ES-I3 (cell line): ENCODE measurements at regions not wholly inside any gene's neighbourhood (a gene's known extent, or its start where the extent isn't known, plus 50 kb on each side); places are given as distances from the start of the nearest gene placed in this dataset.

ENCODE experiments used
- H3K36me3 ChIP-seq: 2 replicates; pipeline ENCODE4 v1.6.1; 2013; ENCODE audit warnings: mild to moderate bottlenecking, low read length, control low read depth, moderate library complexity; ENCODE audit not compliant: insufficient read depth
- H3K4me1 ChIP-seq: 2 replicates; pipeline ENCODE4 v1.6.1; 2013; ENCODE audit warnings: mild to moderate bottlenecking, control low read depth, low read length; ENCODE audit not compliant: insufficient read depth
- H3K9ac ChIP-seq: 2 replicates; pipeline ENCODE4 v1.6.1; 2013; ENCODE audit warnings: low read depth, mild to moderate bottlenecking, low read length, moderate library complexity
- H3K9me3 ChIP-seq: 2 replicates; pipeline ENCODE4 v1.6.1; 2013; ENCODE audit warnings: mild to moderate bottlenecking, low read length, moderate library complexity; ENCODE audit not compliant: control insufficient read depth, insufficient read depth

- no peaks in the 10 kb centered on the region for H3K9me3 ChIP-seq
- H3K36me3 ChIP-seq = no peaks in the 10 kb centered on the region
- peaks cover 34% of the 10 kb centered on the region for H3K4me1 ChIP-seq
- H3K9ac ChIP-seq = no peak overlapping the region
Observed at GRCh38 chr5:67417839-67418238, 221.2 kb upstream of the CD180 start.

- H3K4me1 ChIP-seq = peaks cover 34% of the 10 kb centered on the region
- no peaks in the 10 kb centered on the region for H3K9me3 ChIP-seq
- H3K36me3 ChIP-seq = no peaks in the 10 kb centered on the region
- H3K9ac ChIP-seq = no peak overlapping the region
Observed at GRCh38 chr5:67416986-67417385, 220.4 kb upstream of the CD180 start.

- Histone ChIP-seq H3K9ac (no peak overlapping the region), H3K36me3 (no peaks in the 10 kb centered on the region), H3K4me1 (peaks cover 34% of the 10 kb centered on the region), H3K9me3 (no peaks in the 10 kb centered on the region)
Observed at GRCh38 chr5:67416133-67416937, 219.7 kb upstream of the CD180 start.

- H3K9ac ChIP-seq = no peak overlapping the region
- no peaks in the 10 kb centered on the region for H3K36me3 ChIP-seq
- H3K9me3 ChIP-seq = no peaks in the 10 kb centered on the region
- peaks cover 34% of the 10 kb centered on the region for H3K4me1 ChIP-seq
Observed at GRCh38 chr5:67414712-67415111, 218.1 kb upstream of the CD180 start.

- no peaks in the 10 kb centered on the region for H3K9me3 ChIP-seq
- no peaks in the 10 kb centered on the region for H3K36me3 ChIP-seq
- no peak overlapping the region for H3K9ac ChIP-seq
- peaks cover 34% of the 10 kb centered on the region for H3K4me1 ChIP-seq
Observed at GRCh38 chr5:67413721-67414120, 217.1 kb upstream of the CD180 start.

- no peak overlapping the region for H3K9ac ChIP-seq
- H3K9me3 ChIP-seq = no peaks in the 10 kb centered on the region
- no peaks in the 10 kb centered on the region for H3K36me3 ChIP-seq
- H3K4me1 ChIP-seq = peaks cover 11% of the 10 kb centered on the region
Observed at GRCh38 chr5:67409126-67409777, 212.7 kb upstream of the CD180 start.

GRCh38 chr5:67407979-67408378 lies 211.4 kb upstream of the CD180 start:
- Histone ChIP-seq H3K36me3 (no peaks in the 10 kb centered on the region), H3K9me3 (no peaks in the 10 kb centered on the region)

GRCh38 chr5:67405755-67406154 lies 209.2 kb upstream of the CD180 start:
- Histone ChIP-seq H3K9me3 (no peaks in the 10 kb centered on the region), H3K36me3 (no peaks in the 10 kb centered on the region), H3K9ac (no peak overlapping the region), H3K4me1 (0 out of 2 replicates have a peak, but pooled peaks cover 7% of the 10 kb centered on the region)

More at GRCh38 chr5:67407979-67408378, 211.4 kb upstream of the CD180 start:
- 0 out of 2 replicates have a peak, but pooled peaks cover 7% of the 10 kb centered on the region for H3K4me1 ChIP-seq
- H3K9ac ChIP-seq = no peak overlapping the region

GRCh38 chr5:67405101-67405364 lies 208.4 kb upstream of the CD180 start:
- Histone ChIP-seq H3K36me3 (no peaks in the 10 kb centered on the region), H3K9ac (no peak overlapping the region), H3K4me1 (0 out of 2 replicates have a peak, but pooled peaks cover 7% of the 10 kb centered on the region), H3K9me3 (no peaks in the 10 kb centered on the region)

- H3K36me3 ChIP-seq = no peaks in the 10 kb centered on the region
- no peaks in the 10 kb centered on the region for H3K9me3 ChIP-seq
- H3K4me1 ChIP-seq = 0 out of 2 replicates have a peak, but pooled peaks cover 7% of the 10 kb centered on the region
- H3K9ac ChIP-seq = no peak overlapping the region
Observed at GRCh38 chr5:67404256-67405100, 207.9 kb upstream of the CD180 start.

GRCh38 chr5:67402526-67402925 lies 205.9 kb upstream of the CD180 start:
- Histone ChIP-seq H3K36me3 (no peaks in the 10 kb centered on the region), H3K9ac (no peak overlapping the region)

GRCh38 chr5:67401172-67401571 lies 204.6 kb upstream of the CD180 start:
- Histone ChIP-seq H3K4me1 (0 out of 2 replicates have a peak, but pooled peaks cover 7% of the 10 kb centered on the region), H3K36me3 (no peaks in the 10 kb centered on the region), H3K9me3 (no peaks in the 10 kb centered on the region), H3K9ac (no peak overlapping the region)

More at GRCh38 chr5:67402526-67402925, 205.9 kb upstream of the CD180 start:
- Histone ChIP-seq H3K9me3 (no peaks in the 10 kb centered on the region), H3K4me1 (0 out of 2 replicates have a peak, but pooled peaks cover 7% of the 10 kb centered on the region)

GRCh38 chr5:67400752-67401151 lies 204.2 kb upstream of the CD180 start:
- Histone ChIP-seq H3K36me3 (no peaks in the 10 kb centered on the region), H3K4me1 (peaks cover 8% of the 10 kb centered on the region; the same call in 1 of the 2 replicates), H3K9me3 (no peaks in the 10 kb centered on the region), H3K9ac (no peak overlapping the region)

GRCh38 chr5:67395790-67396418 lies 199.3 kb upstream of the CD180 start:
- no peaks in the 10 kb centered on the region for H3K36me3 ChIP-seq
- peaks cover 18% of the 10 kb centered on the region; the same call in 1 of the 2 replicates for H3K4me1 ChIP-seq
- H3K9ac ChIP-seq = no peak overlapping the region
- no peaks in the 10 kb centered on the region for H3K9me3 ChIP-seq
